DMS 273 (cell line): ENCODE measurements at regions not wholly inside any gene's neighbourhood (a gene's known extent, or its start where the extent isn't known, plus 50 kb on each side); places are given as distances from the start of the nearest gene placed in this dataset.

ENCODE experiments used
- DNase-seq: peaks from one replicate; lab custom pipeline; 2025; ENCODE audit not compliant: unreplicated experiment; lab: John Stamatoyannopoulos, UW

DNA sequence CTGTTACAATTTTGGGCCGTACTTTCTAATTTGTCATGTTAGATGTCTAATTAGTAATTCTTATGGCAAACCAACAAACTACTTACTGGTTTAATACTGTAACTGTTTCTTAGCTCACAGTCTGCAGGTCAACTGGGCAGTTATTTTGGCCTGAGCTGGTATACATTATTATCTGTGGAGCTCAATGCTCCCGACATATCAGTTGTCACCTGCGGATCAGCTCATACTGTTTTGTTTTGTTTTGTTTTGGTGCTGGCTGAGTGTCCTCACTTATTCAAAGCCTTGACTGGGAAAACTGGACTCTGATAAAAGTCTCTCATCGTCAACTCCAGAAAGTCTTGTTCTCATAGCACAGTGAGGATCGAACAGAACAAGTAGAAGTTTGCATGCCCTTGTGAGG, 1060.6 kb upstream of the CDH8 start:
- no peak for DNase-seq

DNA sequence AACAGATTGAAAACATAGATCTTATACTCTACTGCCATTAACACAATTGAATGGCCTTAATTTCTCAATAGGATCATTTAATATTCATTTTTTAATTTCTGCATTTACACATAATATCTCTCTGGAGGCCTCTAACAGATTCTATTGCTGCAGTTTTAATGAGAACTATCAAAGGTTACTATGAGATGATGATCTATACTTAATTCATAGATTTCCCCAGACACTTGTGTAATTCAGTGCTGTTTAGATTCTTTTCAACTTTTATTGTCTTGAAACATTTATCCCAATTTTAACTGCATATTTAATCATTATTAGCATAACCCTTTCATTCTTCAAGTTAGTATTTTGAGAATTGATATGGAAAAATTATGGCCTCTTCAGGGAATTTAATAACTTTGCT, 1056.5 kb upstream of the CDH8 start:
- DNase-seq = no peak

DNA sequence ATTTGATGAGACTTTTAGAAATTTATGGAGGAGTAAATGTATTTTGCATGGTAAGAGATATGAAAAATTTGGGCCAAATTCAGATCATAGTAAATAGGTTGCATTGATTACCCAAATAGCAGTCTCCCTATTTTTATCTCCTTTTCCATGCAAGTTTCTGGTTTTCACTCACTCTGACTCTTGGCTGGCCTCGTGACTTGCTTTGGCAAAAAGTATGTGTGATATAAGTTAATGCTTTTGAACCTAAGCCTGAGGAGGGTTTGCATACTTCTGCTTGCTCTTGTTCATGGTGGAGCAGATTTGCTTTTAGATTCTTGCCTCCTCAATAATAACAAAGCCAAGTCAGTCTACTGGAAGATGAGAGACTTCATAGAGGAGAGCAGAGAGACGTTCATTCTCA, 1045.9 kb upstream of the CDH8 start:
- no peak for DNase-seq

DNA sequence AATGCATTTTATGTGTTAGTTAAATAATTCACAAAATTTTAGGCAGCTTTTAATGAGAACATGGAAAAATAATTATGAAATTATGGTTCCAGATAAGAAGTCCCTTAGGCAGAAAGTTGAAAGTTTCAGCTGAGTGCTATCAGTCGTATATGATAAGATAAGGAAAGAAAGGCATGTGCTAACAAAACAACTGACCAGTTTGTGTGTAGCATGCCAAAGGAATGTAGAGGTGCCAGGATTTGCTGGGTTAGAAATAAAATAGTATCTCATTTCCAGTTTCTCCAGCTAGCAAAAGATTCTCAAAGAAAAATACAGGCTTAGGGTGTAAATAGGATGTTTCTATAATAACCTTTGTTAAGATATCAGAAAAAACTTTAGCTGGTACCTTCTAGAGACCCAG, 1044.5 kb upstream of the CDH8 start:
- DNase-seq = no peak

DNA sequence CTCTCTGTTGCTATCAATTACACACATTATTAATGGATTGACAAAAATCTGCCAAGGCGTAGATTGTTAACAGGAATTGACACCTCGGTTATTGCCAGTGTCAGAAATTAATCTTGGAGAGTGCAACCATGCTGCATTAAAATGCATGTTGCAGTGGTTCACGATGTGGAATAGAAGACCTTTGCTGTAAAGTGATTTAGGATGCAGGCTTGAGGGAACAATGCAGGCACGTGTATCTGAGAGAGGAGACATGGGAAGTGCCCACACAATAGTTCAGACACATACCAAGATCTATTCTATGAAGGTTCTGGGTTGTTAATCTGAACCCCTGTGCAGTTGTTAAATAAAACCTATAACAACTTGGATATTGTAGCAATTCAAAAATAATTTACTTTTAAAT, 1032.8 kb upstream of the CDH8 start:
- no peak for DNase-seq

DNA sequence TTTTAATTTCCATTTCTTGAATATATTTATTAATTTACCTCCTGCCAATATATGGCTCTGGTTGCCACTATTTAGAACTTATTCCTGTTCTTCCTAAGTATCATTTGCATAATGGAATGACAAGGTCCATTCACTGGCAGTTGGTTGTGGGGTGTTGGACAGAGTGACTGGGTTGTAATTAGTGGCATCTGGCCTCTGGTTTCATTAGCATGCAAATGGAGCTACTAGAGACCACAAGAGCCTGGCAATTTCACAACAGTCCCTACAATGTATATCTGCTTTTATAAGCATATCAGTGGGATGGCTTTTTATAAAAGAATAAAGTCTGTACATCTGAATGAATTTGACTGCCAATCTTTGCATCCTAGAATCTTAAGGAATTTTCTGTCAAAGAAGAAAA, 1030.9 kb upstream of the CDH8 start:
- DNase-seq = peak; percentile 88

DNA sequence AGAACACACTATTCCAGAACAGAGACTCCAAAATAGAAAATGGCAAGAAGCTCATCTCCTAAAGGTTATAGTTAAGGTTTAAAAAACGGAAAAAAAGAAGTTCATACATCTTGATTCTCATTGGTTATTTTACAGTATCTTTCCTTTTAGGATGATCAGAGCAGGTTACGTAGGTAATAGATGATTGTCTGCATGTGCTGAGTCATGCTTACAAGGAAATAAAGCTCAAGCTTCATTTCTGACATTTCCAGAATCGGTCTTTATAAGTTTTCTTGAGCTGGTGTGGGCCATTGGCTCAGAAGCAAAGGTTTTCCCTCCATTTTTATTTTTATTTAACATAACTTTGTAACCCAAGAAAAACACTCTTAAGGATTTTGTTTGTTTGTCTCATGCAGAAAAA, 1030.3 kb upstream of the CDH8 start:
- no peak for DNase-seq

DNA sequence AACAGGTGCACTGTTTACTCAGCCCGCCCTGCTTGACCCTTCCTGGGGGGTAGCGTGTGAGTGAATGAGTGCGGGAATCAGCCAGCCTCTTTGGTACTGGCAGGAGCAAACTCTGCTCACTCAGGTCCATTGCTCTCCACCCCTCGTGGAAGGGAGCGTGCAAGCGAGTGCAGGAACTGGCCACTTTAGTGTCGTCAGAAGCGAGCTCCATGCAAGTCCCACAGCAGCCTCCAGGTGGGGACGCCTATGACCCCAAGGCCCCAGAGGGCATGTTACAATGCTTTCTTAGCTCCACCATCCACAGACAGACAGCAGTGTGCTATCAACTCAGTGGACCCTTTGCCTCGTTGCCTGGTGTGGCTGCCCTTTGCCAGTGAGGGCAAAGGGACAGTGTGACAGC, 1025.1 kb upstream of the CDH8 start:
- DNase-seq = no peak

DNA sequence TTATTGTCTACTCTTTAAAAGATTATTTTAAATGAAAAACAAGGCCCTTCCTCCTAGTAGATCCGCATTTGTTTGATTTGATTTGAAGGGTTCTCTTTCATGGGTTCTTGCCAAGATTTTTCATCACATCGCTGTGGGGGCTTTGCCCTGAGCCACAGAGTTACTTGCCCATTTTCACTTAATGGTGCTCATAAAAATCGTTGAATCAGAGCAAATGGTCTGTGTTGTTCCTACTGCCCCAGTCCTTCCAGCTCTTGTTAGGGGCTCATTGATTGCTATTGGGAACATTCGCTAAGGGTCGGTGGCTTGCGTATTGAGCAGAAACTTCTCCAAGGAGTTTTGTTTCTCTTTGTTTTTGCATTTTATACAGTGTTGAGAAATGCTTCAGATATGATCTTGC, 1023.4 kb upstream of the CDH8 start:
- DNase-seq = no peak

DNA sequence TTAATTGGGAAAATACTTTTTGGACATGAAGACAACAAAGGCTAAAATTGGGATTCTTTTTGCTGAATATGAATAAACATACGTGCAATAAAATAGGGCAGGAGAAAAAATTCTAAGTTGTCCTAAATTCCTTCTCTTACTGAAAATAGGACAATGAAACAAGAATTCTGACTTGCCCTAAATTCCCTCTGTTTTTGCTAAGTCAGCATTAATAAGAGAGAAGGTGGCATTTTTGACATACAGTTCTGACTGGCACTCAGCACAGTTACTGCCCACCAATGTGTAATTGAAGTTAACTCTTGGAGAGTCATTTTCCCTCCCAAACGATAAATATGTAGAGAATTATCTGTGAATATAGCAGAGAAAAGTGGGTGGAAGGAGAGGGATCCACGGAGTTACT, 1021.1 kb upstream of the CDH8 start:
- no peak for DNase-seq

DNA sequence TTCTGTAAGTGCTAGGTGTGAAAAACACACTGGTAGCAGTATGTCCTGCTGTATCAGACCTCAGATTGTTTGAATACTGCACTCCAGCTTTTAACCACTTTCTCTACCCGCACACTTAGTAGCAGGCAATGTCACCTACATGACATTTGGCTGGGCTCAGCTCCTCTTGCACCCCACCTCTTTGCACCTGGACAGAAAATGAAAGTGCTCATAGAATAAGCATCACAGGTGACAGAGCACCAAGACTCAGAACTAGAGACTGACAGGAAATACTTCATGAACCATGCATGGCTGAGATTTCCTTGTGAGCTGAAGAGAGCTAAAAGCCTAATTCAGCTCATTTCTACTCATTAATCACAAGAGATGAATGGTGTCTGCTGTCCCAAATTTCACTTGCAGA, 1014.2 kb upstream of the CDH8 start:
- no peak for DNase-seq

DNA sequence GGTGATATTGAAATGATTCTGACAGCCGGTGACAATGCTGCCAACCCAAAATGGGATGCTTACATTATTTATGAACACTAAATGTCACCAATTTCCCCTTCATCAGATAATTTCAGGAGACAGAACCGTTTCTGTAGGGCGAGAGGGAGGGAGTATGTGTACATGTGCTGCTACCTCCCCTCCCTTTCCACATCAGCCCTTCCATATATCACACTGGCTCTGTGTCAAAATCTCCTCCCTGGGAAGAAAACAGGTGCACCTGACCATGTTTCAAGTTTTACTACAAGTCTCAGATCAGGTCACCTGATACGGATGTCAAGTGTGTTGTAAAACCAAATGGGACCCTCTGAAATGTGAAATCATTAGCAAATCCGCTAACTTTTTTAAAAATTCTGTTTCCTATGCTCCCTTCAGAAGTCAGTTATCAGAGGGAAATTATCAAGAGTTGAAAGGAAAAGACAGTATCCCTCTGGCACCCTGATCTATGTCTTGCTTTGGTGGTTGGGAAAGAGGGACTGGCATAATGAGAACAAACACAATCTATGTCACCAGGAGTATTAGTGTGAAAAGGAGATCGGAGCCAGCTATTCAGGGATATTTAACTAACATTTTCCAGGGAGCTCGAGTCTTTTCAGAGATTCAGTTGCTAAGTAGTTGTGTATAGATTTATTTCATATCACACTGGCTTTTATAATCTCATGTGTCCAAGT, 1002.3 kb upstream of the CDH8 start:
- no peak for DNase-seq

DNA sequence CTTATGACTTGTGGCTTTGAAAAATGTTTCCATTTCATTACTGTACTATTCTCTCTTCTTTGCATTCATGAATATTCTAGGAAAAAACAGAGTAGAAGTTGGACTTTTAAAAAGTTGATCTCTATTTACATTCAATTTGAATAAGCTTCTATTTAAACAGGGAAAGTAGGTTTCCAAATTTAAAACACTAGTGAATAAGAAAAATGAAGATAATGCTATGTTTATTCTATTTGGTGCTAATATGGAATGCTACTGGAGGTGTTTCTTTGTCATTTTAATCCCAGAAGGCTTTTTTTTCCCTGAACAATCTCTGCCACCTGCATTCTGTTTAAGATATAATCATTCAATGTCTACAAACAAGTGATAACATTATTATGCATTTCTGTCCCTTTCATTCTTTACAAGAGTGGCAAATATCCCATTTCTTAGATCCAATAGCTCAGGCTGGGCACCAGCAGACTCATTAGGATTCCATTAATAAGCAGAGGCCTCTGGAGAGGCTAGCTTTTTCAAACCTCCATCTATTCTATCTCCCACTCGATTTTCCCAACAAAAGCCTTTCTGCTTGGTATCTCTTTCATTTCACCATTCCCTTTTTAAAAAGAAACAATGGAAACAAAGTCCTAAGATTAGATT, 1001.6 kb upstream of the CDH8 start:
- no peak for DNase-seq

DNA sequence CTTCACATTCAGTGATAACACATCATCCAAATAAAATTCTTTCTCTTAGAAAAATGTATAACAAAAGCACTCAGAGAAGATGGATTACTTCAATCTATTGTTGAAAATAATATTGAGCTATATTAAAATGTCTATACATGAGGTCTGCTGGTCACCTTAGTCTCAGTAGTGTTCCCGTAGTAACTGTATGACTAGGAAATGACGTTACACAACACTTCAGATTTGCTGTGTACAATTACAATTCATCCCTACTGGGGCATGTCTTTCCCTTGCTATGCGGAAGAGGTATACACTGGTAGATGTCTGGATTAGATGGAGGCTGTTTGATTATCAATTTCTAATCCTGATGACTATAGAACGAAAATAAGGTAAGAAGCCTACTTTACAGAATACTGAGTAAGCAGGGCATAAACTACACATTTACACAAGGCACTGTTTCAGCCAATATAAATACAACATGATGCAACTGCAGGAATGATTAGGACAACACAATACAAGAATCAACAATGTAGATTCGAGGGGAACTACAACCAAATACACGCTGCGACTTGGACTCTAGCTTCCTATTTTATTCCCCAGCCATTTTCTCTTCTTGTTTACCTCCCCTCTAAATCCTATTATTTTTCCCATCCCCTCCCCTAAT, 982.5 kb upstream of the CDH8 start:
- no peak for DNase-seq

DNA sequence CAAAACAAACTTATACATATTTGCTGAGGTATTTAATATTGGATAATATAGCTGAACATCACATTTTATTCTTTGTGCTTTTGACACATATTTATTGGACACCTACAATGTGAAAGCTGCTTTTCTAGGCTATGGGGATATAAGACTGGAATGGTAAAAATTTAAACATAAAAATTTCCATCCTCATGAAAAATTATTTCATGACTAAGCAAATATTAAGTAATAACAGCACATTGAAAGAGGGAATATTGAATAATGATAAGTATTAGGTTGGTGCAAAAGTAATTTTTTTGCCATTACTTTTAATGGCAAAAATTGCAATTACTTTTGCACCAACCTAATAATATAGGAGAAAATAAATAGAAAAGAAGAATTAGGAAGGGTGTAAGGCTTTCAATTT, 972.5 kb upstream of the CDH8 start:
- DNase-seq = no peak

DNA sequence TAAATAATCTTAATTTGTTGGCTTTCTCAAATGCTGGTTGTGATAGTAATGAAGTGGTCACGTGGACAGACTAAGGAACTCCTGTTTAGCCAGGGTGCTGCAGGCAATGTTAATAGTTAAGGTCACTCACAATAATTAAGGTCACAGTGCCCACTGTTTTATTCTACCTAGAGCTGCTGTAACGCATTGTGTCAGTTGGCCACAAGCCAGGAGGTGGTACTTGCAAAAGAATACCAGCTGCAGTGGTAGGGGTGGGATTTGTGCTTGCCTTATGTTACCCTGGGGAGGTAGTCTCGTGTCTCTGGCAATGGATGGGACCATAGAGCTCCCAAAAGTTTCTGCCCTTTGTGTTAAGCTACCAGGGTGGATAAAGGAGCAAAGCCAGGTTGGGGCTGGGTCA, 969.1 kb upstream of the CDH8 start:
- DNase-seq = peak; percentile 32

DNA sequence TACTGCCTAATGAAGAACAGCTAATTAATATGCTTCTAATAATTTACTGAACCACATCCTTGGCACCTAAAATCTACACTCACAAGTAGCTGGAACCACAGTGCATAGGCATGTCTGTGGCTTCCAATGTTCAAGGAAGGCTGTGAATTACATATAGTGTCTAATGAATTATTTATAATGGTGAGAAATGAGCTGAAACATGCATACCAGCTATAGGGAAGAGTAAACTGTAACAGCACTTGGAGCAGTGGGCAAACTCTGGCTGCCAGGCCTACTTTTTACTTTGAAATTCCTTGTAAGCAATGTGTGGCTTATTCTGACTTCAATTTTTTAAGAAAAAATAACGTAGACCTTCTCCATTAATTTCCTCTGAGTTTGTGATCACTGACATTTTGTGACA, 953.2 kb upstream of the CDH8 start:
- peak; percentile 2 for DNase-seq

DNA sequence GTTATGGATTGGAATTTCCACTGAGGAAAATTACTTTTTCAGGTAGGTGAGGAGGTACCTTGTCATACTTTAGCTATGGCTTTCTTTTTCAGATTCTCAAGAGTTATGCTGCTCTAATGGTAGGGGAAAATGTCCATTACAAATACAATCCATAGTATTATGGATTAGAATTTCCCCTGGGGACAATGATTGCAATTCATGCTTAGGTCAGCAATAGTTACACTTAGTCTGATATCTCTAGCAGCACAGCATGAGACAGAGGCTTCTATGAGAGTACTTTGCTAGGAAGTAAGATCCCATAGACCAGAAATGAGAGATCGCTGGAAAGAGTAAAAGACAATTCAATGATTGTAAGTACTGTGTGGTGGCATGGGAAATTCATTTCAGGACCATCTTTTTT, 949.5 kb upstream of the CDH8 start:
- DNase-seq = no peak

DNA sequence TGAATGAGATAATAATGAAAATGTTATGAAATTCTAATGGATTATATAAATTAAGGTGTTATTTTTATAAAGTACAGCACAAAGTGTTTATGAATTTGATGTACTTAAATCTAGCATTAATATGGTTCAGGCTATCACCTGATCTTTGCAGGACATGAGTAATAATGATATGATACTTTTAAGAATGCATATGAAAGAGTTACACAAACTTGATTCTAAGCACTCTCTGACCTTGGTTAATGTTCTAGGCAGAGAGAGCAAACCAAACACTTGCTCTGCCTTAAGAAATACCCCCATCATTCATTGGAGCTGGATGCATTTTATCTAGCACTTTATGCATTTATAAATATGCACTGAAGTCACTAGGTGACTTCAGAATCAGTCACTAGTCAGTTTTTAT, 942.2 kb upstream of the CDH8 start:
- DNase-seq = no peak

DNA sequence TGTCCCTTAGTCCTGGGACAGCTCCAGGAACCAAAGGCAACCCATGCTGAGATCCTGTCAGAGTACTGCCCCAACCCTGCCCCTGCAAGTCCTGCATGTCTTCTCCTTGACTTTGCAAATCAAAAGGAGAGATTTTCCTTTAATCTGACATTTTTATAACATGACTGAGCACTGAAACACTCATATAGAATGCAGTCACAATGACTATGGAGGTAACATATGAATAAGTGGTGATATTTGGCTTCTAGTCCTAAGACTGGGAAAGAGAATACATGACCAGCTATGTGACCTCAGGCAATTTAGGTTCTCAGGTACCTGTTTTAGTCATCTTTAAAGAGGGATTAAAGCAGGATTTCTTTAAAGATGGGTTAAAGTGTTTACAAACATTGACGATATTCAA, 941.6 kb upstream of the CDH8 start:
- DNase-seq = no peak

DNA sequence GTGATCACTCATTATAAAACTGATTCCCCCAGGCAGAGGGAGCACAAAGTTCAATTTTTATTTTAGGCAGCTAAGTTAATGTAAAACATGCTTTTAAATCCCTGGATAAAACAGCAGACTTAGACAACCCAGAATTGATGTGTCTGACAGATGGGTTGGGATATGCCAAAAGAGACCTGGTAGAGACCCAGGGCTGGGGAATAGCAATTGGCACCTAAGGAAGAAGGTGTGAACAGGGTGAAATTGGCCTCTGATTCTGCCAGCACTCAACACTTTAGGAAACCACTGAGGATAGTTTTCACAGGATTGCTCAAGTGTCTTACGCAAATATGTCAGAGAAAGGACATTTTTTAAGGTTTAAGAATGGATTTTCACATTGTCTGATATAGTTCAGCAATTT, 938.2 kb upstream of the CDH8 start:
- DNase-seq = no peak

DNA sequence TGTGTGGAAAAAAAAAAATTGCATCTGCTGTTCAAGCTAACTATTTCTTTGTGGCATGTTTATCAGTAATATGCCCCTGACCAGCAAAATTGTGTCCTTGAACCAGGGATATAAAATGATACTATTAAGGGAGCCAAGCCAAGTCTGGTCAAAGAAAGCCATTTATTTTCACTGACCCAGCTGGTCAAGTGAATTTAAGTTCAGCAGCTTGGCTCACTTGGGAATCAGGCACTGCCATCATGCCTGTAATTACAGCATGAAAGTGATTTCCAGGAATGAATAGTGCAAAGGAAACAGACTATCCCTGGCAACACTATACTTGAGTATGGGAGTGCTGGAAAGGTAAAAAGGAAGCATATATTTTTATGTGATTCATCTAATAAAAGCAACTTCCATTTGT, 934.6 kb upstream of the CDH8 start:
- DNase-seq = peak; percentile 45
